GM19438 (cell line): ENCODE measurements at regions not wholly inside any gene's neighbourhood (a gene's known extent, or its start where the extent isn't known, plus 50 kb on each side); places are given as distances from the start of the nearest gene placed in this dataset.

Experiments
- ATAC-seq: cut with Tn5 transposase; IDR thresholded peaks from one replicate; pipeline ENCODE4 v1.9.1; 2021; ENCODE audit warnings: low read depth; ENCODE audit not compliant: unreplicated experiment

GRCh38 chr18:5603153-5603552 is 59.4 kb upstream of the EPB41L3 start:
- ATAC-seq, result no peak

GRCh38 chr18:5601188-5601624 is 57.4 kb upstream of the EPB41L3 start:
- no peak for ATAC-seq

GRCh38 chr18:5600378-5601071 is 56.7 kb upstream of the EPB41L3 start:
- ATAC-seq, result no peak

- no peak for ATAC-seq
Observed at GRCh38 chr18:5596585-5596984, 52.8 kb upstream of the EPB41L3 start.
